Mucosa of rectum (tissue), 2 donors: ENCODE measurements at regions not wholly inside any gene's neighbourhood (a gene's known extent, or its start where the extent isn't known, plus 50 kb on each side); places are given as distances from the start of the nearest gene placed in this dataset.

Experiments
- H3K27ac ChIP-seq, 2 donors: one replicate each; pipeline ENCODE4 v1.7.0; 2013; ENCODE audit warnings: inconsistent platforms in 2 of 2, low read depth in 2 of 2, low read length in 2 of 2
- H3K27me3 ChIP-seq, 2 donors: one replicate each; pipeline ENCODE4 v1.7.0; 2013; ENCODE audit warnings: low read length in 2 of 2; ENCODE audit not compliant: control insufficient read depth in 2 of 2, insufficient read depth in 2 of 2
- H3K36me3 ChIP-seq, 2 donors: one replicate each; pipeline ENCODE4 v1.7.0; 2013; ENCODE audit warnings: low read length in 2 of 2; ENCODE audit not compliant: control insufficient read depth in 2 of 2, insufficient read depth in 2 of 2
- H3K4me1 ChIP-seq, 2 donors: one replicate each; pipeline ENCODE4 v1.7.0; 2013; ENCODE audit warnings: low read length in 2 of 2, mild to moderate bottlenecking in 1 of 2; ENCODE audit not compliant: control insufficient read depth in 2 of 2, insufficient read depth in 2 of 2
- H3K4me3 ChIP-seq, 2 donors: one replicate each; pipeline ENCODE4 v1.7.0; 2013; ENCODE audit warnings: low read length in 2 of 2
- H3K9ac ChIP-seq, 2 donors: one replicate each; pipeline ENCODE4 v1.7.0; 2013; ENCODE audit warnings: low read length in 2 of 2, low read depth in 1 of 2, mild to moderate bottlenecking in 1 of 2
- H3K9me3 ChIP-seq, 2 donors: one replicate each; pipeline ENCODE4 v1.7.0; 2013; ENCODE audit warnings: low read length in 2 of 2; ENCODE audit not compliant: control insufficient read depth in 2 of 2
- donor health status: healthy.
- donor health status: Normal muscosa, but diverticular disease.

DNA sequence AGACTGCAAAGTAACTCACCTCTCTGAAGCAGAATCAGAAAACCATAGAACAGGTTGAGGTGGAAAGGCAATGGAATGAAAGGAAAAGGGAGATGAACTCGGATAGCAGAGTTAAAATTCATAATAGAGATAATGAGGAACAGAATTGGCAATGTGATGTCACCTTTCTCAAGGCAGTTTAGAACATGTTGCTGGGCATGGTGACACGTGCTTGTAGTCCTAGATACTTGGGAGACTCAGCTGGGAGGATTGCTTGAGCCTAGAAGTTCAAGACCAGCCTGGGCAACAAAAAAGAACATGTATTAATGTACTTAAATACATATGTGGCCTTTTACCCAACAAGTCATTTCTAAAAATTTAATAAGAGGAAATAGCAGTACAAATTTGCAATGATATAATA is 81.6 kb upstream of the MIER3 start:
- Histone ChIP-seq H3K9me3 (no peaks in the 10 kb centered on the region), H3K9ac (peak overlapping the region in 1 of 2 donors; percentile 24), H3K27ac (peak overlapping the region; percentile 85 to 91), H3K4me3 (no peak overlapping the region), H3K36me3 (no peaks in the 10 kb centered on the region), H3K4me1 (peaks cover 16 to 35% of the 10 kb centered on the region in 2 donors), H3K27me3 (peaks cover 0 to 2% of the 10 kb centered on the region in 2 donors)

DNA sequence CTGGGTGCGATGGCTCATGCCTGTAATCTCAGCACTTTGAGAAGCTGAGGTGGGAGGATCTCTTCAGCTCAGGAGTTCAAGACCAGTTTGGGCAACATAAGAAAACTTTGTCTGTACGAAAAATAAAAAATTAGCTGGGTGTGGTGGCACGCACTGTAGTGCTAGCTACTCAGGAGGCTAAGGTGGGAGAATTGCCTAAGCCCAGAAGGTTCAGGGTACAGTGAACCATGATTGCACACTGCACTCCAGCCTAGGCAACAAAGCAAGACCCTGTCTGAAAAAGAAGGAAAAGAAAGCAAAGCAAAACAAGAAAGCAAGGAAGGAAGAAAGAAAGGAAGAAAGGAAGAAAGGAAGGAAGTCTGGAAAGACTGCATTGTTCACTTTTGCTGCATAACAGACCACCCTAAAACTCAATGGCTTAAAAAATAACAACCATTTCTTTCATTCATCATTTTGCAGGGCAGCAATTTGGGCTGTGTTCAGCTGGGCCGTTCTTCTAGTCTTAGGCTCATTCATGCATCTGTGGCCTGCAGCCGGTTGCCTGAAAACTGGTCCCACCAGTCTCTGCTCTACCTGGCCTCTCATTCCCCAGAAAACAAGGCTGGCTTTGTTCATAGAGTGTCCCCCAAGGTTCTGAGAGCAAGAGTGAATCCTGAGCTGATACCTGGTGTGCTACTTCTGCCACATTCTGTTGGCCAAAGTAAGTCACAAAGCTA is 82.4 kb upstream of the MIER3 start:
- H3K4me1 ChIP-seq, result peaks cover 16 to 35% of the 10 kb centered on the region in 2 donors
- peaks cover 0 to 2% of the 10 kb centered on the region in 2 donors for H3K27me3 ChIP-seq
- no peak overlapping the region for H3K9ac ChIP-seq
- H3K9me3 ChIP-seq, result no peaks in the 10 kb centered on the region
- H3K36me3 ChIP-seq, result no peaks in the 10 kb centered on the region
- peak overlapping the region; percentile 31 to 91 for H3K27ac ChIP-seq
- no peak overlapping the region for H3K4me3 ChIP-seq

GRCh38 chr5:57035955-57036354 is 84.0 kb upstream of the MIER3 start:
- H3K9ac ChIP-seq, result no peak overlapping the region
- H3K27me3 ChIP-seq, result peaks cover 0 to 2% of the 10 kb centered on the region in 2 donors
- no peak overlapping the region for H3K4me3 ChIP-seq
- no peaks in the 10 kb centered on the region for H3K36me3 ChIP-seq
- H3K27ac ChIP-seq, result peak overlapping the region in 1 of 2 donors; percentile 13
- H3K4me1 ChIP-seq, result peaks cover 16 to 31% of the 10 kb centered on the region in 2 donors
- H3K9me3 ChIP-seq, result no peaks in the 10 kb centered on the region

DNA sequence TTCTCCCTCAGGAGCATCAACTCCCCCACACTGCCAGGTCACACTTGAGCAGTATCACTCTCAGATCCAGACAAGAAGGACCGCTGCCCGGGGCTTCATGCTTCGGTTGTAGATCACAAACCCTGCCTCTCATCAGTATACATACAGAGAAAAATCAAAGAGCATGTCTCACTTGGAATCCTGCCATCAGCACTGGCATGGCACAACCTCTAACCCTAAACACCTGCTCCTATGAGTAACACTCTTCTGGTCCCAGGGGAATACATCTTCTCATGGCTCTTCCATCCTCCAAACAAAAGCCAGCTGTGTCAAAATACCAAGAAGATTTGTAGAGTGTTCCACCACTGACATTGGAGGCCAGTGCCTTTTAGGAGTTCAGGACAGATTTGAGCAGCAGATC is 84.8 kb upstream of the MIER3 start:
- no peak overlapping the region for H3K4me3 ChIP-seq
- H3K9me3 ChIP-seq, result no peaks in the 10 kb centered on the region
- H3K9ac ChIP-seq, result no peak overlapping the region
- H3K27me3 ChIP-seq, result peaks cover 0 to 2% of the 10 kb centered on the region in 2 donors
- H3K36me3 ChIP-seq, result no peaks in the 10 kb centered on the region
- peaks cover 13 to 25% of the 10 kb centered on the region in 2 donors for H3K4me1 ChIP-seq
- H3K27ac ChIP-seq, result no peak overlapping the region

- Histone ChIP-seq H3K4me1 (peaks cover 8 to 19% of the 10 kb centered on the region in 2 donors), H3K36me3 (no peaks in the 10 kb centered on the region), H3K27ac (no peak overlapping the region), H3K27me3 (peaks cover 0 to 2% of the 10 kb centered on the region in 2 donors), H3K9me3 (no peaks in the 10 kb centered on the region), H3K9ac (no peak overlapping the region), H3K4me3 (no peak overlapping the region)
Observed at GRCh38 chr5:57037355-57037754, 85.4 kb upstream of the MIER3 start.

GRCh38 chr5:57041570-57041969 is 89.6 kb upstream of the MIER3 start:
- no peaks in the 10 kb centered on the region for H3K36me3 ChIP-seq
- H3K4me3 ChIP-seq, result no peak overlapping the region
- H3K9me3 ChIP-seq, result no peaks in the 10 kb centered on the region
- H3K9ac ChIP-seq, result no peak overlapping the region
- peak overlapping the region in 1 of 2 donors; percentile 34 for H3K27ac ChIP-seq
- peaks cover 0 to 3% of the 10 kb centered on the region in 2 donors for H3K4me1 ChIP-seq
- H3K27me3 ChIP-seq, result no peaks in the 10 kb centered on the region

DNA sequence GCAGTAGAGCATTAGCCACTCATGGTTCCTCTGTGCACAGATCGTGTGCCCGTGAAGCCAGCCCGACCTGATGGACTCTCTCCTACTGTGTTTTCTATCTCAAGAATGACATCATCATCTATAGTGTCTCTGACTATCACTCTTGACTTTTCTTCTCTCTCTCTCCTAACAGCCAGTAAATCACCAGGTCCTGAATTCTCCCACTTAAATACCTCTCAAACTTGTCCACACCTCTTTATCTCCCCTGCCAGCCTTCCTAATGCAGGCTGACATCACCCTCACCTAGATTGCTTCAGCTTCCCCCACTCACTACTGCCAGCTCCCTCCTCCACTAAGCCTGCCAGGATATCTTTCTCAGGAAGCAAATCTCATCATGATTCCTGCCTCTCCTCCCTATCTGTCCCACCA is 90.6 kb upstream of the MIER3 start:
- H3K4me3 ChIP-seq, result no peak overlapping the region
- no peaks in the 10 kb centered on the region for H3K4me1 ChIP-seq
- no peak overlapping the region for H3K9ac ChIP-seq
- no peaks in the 10 kb centered on the region for H3K9me3 ChIP-seq
- H3K27me3 ChIP-seq, result no peaks in the 10 kb centered on the region
- H3K27ac ChIP-seq, result no peak overlapping the region
- no peaks in the 10 kb centered on the region for H3K36me3 ChIP-seq

DNA sequence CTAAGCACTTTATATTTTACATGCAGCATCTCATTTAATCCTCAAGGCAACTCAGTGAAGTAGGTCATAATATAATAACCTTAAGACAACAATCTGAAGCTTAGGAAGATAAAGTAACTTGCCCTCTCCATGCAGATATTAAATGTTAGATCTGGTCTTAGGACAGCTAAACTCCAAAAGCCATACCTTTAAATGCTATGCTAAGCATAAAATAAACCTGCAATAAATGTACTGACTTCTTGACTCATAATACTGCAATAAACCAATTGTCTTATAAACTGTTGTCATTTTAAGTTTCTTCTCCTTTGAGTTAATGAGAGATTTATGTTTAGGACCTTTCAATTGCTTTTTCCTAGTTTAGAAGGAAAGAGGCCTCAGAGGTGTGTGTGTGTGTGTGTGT is 102.2 kb upstream of the MIER3 start:
- Histone ChIP-seq H3K27ac (peak overlapping the region; percentile 79 to 89), H3K27me3 (no peaks in the 10 kb centered on the region), H3K4me3 (no peak overlapping the region), H3K4me1 (peaks cover 10 to 23% of the 10 kb centered on the region in 2 donors), H3K36me3 (no peaks in the 10 kb centered on the region), H3K9me3 (no peaks in the 10 kb centered on the region), H3K9ac (no peak overlapping the region)

GRCh38 chr5:57054671-57055070 is 102.7 kb upstream of the MIER3 start:
- H3K4me3 ChIP-seq, result no peak overlapping the region

GRCh38 chr5:57055731-57056130 is 103.8 kb upstream of the MIER3 start:
- H3K9me3 ChIP-seq, result no peaks in the 10 kb centered on the region
- H3K4me3 ChIP-seq, result peak overlapping the region in 1 of 2 donors; percentile 15
- H3K4me1 ChIP-seq, result peaks cover 10 to 23% of the 10 kb centered on the region in 2 donors
- no peaks in the 10 kb centered on the region for H3K36me3 ChIP-seq
- no peaks in the 10 kb centered on the region for H3K27me3 ChIP-seq
- H3K27ac ChIP-seq, result peak overlapping the region; percentile 80 to 89
- peak overlapping the region in 1 of 2 donors; percentile 1 for H3K9ac ChIP-seq

More at GRCh38 chr5:57054671-57055070, 102.7 kb upstream of the MIER3 start:
- peaks cover 10 to 23% of the 10 kb centered on the region in 2 donors for H3K4me1 ChIP-seq
- H3K9ac ChIP-seq, result no peak overlapping the region
- H3K27me3 ChIP-seq, result no peaks in the 10 kb centered on the region
- no peaks in the 10 kb centered on the region for H3K36me3 ChIP-seq
- H3K27ac ChIP-seq, result peak overlapping the region; percentile 80 to 89
- no peaks in the 10 kb centered on the region for H3K9me3 ChIP-seq
